Fibroblast of mammary gland (primary cell): ENCODE measurements at regions not wholly inside any gene's neighbourhood (a gene's known extent, or its start where the extent isn't known, plus 50 kb on each side); places are given as distances from the start of the nearest gene placed in this dataset.
A peak's percentile ranks its signal among the peaks of the same experiment; 100 is the strongest.

Source experiments
- DNase-seq: peaks from one replicate; pipeline ENCODE4 v3.0.0-alpha.2; 2010; ENCODE audit warnings: low read depth
- H3K4me3 ChIP-seq: 2 replicates; pipeline ENCODE4 v1.5.1; 2011; ENCODE audit warnings: low read depth, mild to moderate bottlenecking, low read length, moderate library complexity; ENCODE audit not compliant: control insufficient read depth
- CTCF ChIP-seq: conservative IDR thresholded peaks from 2 replicates; pipeline ENCODE4 v1.5.1; 2011; ENCODE audit warnings: low read depth, low read length, inconsistent platforms; ENCODE audit not compliant: control insufficient read depth, insufficient read depth

GRCh38 chr12:127928615-127929571 is 338.1 kb upstream of the TMEM132C start:
- peak; percentile 3 for DNase-seq
- no peak for TF ChIP-seq CTCF

GRCh38 chr12:127930122-127930521 is 336.8 kb upstream of the TMEM132C start:
- no peak overlapping the region for H3K4me3 ChIP-seq
- no peak for TF ChIP-seq CTCF
- no peak for DNase-seq

More at GRCh38 chr12:127928615-127929571, 338.1 kb upstream of the TMEM132C start:
- H3K4me3 ChIP-seq, result no peak overlapping the region

- H3K4me3 ChIP-seq, result no peak overlapping the region
These were observed 332.6 kb upstream of the TMEM132C start for GRCh38 chr12:127934409-127934808.

GRCh38 chr12:127936463-127936862 is 330.5 kb upstream of the TMEM132C start:
- H3K4me3 ChIP-seq, result no peak overlapping the region
- TF ChIP-seq CTCF, result no peak
- DNase-seq, result no peak

More at GRCh38 chr12:127934409-127934808, 332.6 kb upstream of the TMEM132C start:
- TF ChIP-seq CTCF, result no peak
- DNase-seq, result no peak

- TF ChIP-seq CTCF, result no peak
- H3K4me3 ChIP-seq, result no peak overlapping the region
- DNase-seq, result no peak
These were observed 325.6 kb upstream of the TMEM132C start for GRCh38 chr12:127941332-127941731.

- DNase-seq, result no peak
- H3K4me3 ChIP-seq, result no peak overlapping the region
- no peak for TF ChIP-seq CTCF
These were observed 324.0 kb upstream of the TMEM132C start for GRCh38 chr12:127942981-127943380.
